ENCODE measurements at regions not wholly inside any gene's neighbourhood (a gene's known extent, or its start where the extent isn't known, plus 50 kb on each side); places are given as distances from the start of the nearest gene placed in this dataset.

- H3K27ac ChIP-seq = no peak overlapping the region
- ATAC-seq (no peak), DNase-seq (no peak), FAIRE-seq (no peak)
- no peaks in the 10 kb centered on the region for H3K4me1 ChIP-seq
- H3K27me3 ChIP-seq = no peaks in the 10 kb centered on the region
- no peak for TF ChIP-seq CTCF (IDR thresholded peaks at IDR 0.05)
- H3K9me3 ChIP-seq = no peaks in the 10 kb centered on the region
- intact Hi-C loops (cut with DNase I) = no loop called here
- H3K36me3 ChIP-seq = no peaks in the 10 kb centered on the region
- H3K4me3 ChIP-seq = no peak overlapping the region
- WGBS, 2 donors = 65 to 69% methylated on average over 6 of the region's 6 CpGs
These were observed 71.8 kb downstream of the CMPK2 start for GRCh38 chr2:6793913-6794312.

- H3K36me3 ChIP-seq = no peaks in the 10 kb centered on the region
- no peak for DNase-seq
- intact Hi-C loops (cut with DNase I) = no loop called here
- 80 to 88% methylated on average over 8 of the region's 8 CpGs for WGBS, 2 donors
- no peak for ATAC-seq
- no peaks in the 10 kb centered on the region for H3K4me1 ChIP-seq
- no peak for FAIRE-seq
- no peak overlapping the region for H3K4me3 ChIP-seq
- no peaks in the 10 kb centered on the region for H3K9me3 ChIP-seq
- no peaks in the 10 kb centered on the region for H3K27me3 ChIP-seq
- TF ChIP-seq CTCF (IDR thresholded peaks at IDR 0.05) = no peak
- no peak overlapping the region for H3K27ac ChIP-seq
These were observed 71.3 kb downstream of the CMPK2 start for GRCh38 chr2:6794448-6794847.

Small RNA genes lying in the stretch of these regions (microRNA-seq; reads per million reads assigned to microRNA genes)
- gene MIR7158 (0 reads per million in 2 donors), gene MIR7515 (0 reads per million in 2 donors)

Measured in pancreas (tissue), 10 donors.